IPS DF 19.7 (cell line): ENCODE measurements at regions not wholly inside any gene's neighbourhood (a gene's known extent, or its start where the extent isn't known, plus 50 kb on each side); places are given as distances from the start of the nearest gene placed in this dataset.
"Not testable (repeated sequence)": the region's sequence is repeated elsewhere in the genome, so short reads cannot be mapped to it uniquely, and the experiment has no call there.

ENCODE experiments used
- DNase-seq: peaks from one replicate; pipeline ENCODE4 v3.0.0-alpha.2; 2013; ENCODE audit warnings: low read depth, low spot score

GRCh38 chr13:42398533-42398932, 126.6 kb downstream of the AKAP11 start:
- no peak for DNase-seq

DNA sequence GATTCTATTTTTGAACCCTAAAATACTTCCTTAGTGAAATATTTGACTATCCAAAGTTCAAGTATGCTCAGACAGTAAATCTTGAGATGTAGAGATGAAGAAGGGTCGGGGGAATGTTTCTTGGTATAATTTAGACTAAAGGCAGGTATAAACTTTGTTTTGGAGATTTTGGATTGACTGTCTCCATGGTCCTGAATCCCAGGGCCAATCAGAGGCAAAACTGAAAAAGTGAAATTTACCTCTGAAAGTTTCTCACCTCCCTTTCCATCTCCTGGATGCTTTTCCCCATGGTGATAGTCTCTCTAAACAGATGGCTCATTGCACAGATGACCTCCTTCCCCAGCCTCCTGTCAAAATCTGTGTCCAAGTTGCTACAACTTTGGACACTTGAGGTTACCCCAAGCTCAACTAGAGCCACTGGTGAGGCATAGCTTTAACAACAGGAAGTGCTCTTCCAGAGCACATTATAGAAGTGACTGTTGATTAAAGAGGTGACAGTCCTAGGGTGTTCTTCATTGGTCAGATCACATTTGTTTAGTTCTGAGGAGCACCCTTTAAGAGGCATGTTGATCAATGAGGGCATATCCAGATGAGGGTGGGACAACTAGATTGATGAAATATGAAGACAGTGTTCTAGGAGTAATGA, 128.4 kb downstream of the AKAP11 start:
- no peak for DNase-seq

- DNase-seq, result no peak
These were observed 129.4 kb downstream of the AKAP11 start for GRCh38 chr13:42401376-42401775.

DNA sequence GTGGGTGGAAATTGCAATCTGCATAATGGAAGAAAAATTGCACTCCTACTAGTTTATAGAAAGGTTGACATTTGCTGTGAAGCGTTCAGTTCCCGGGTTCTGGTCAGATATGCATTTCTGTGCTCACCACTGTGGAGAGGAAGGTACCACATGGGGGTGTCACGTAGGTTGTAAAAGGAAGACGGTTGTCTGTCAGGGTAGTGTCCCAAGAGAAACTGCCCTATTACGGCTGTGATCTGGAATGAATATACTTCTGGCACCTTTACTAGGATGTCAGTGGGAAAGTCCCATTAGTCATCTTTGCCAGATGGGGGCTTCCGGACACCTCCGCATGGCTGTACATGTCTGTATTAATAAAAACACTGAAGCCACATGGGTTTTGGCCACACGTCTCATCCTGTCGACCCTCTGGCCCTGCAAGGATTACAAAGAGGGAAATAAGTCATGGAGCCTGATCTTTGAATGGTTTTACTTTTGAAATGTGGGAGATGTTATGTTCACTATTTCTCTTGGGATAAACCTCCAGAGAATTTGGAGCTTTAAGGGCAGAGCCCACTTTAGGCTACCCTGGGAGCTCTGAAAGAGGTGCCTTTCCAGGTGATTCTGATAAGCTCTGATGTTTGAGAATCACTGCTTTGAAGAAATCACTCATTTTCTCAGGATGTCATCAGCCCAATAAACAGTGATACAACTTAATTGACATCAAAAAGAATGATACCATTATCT, 133.9 kb downstream of the AKAP11 start:
- no peak for DNase-seq

DNA sequence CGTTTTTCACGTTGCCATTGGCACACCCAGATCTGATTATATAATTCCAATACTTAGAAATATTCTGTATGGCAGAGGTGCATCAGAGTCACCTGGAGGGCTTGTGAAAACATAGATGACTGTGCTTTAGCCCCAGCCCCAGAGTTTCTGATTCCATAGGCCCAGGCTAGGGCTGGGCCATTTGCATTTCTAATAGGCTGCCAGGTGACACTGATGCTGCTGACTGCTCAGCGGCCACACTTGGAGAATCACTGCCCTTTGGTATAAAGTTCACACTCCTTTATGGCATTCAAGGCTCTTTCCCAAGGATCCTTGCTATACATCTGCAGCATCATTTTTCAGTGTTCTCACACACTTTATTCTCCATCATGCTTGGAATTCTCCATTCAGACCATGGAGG, 137.1 kb downstream of the AKAP11 start:
- DNase-seq, result no peak

DNA sequence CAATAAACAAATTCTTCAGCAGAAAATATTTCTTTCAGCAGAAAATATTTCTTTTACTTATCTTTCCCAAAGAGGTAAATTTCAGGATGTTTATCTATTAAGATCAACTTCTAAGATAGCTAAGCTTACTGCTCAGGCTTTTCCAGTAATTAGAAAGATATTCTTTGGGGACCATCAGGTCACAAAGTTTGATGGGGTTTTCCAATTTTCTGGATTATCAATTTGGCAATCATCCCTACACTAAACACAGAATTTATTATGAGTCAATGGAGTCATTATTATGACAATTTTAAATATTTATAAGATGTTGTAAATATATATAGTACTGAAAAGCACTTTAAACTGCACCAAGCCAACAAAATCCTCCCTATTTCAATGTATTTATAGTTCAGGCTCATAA, 137.6 kb downstream of the AKAP11 start:
- DNase-seq, result no peak

DNA sequence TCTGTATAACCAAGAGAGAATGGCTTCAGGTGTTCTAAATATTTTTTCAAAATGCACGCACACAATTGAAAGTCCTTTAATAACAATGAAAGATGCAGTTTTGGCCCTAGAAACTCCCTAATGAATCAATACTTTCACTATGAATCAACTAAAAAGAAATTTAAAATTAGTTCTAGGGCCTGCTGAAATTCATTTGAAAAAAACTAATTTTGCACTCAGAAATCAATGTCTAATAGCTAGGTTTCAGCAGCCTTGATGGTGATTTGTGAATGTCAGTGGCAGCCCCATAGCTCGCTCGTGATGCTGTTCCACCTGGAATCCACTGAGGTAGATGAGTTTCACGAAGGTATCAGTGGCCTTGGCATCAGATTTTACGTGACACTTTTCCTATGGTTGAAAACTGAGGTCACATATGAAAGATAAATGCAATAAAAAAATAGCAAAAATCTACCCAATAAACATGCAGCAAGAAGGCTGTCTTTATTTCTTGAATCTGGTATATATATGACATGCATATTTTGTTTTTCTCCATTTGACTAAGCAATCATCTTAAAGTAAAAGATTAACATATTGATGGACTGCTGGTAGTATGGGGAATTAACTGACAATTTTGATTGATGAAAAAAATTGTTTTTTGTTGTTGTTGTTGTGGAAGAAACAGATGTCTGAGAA, 141.0 kb downstream of the AKAP11 start:
- no peak for DNase-seq

DNA sequence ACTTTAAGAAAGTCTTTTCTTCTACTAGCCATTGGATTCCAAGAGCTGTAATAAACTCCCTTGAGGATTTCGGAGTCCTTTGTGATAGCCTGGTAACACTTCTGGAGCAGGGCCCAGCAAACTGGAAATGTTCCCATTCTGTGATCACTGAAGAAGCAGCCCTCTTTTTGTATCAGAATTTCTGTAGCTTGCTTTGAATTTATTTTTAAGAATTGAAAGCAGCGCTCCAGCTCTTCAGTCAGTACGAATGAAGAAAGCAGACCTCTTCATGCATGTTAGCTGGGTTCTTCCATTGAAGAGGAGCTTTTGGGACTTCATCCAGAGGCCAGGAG, 141.5 kb downstream of the AKAP11 start:
- DNase-seq, result no peak

DNA sequence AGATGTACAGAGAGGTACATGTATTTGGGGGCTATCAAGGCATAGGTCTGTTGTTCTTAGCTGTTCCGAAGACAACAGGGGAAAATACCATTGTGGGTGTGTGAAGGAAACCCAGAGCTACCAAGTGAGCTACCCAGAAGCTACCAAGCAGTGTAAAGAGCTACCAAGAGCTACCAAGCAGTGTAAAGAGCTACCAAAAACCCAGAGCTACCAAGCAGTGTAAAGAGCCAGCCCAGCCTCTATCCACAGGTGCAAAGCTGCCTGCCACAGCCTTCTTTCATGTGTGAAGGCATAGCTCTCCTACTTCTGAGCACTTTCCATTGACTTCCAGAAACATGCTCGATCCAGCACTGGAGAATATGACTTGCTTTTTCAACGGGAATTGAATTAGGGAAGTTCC, 145.7 kb downstream of the AKAP11 start:
- DNase-seq, result no peak

GRCh38 chr13:42418184-42418583, 146.2 kb downstream of the AKAP11 start:
- DNase-seq, result no peak

DNA sequence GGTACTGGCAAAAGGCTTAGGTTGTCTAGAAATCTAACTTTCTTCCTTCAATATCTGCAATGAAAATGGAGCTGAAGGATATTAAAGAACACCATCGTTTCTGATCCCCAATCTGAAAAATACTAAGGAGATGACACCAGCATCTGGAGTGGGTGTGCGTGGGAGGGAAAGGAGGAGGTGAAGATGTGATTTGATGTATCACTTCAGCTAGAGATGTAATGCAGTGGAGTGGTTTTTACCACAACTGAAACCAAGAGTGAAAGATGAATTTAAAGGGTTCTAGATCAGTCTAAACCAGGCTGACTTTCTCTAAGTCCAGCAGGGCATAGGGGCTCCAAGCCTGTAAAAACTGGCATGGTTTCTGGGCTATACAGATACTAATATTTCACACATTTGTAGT, 148.4 kb downstream of the AKAP11 start:
- no peak for DNase-seq

- DNase-seq, result no peak
These were observed 150.7 kb downstream of the AKAP11 start for GRCh38 chr13:42422681-42423080.

DNA sequence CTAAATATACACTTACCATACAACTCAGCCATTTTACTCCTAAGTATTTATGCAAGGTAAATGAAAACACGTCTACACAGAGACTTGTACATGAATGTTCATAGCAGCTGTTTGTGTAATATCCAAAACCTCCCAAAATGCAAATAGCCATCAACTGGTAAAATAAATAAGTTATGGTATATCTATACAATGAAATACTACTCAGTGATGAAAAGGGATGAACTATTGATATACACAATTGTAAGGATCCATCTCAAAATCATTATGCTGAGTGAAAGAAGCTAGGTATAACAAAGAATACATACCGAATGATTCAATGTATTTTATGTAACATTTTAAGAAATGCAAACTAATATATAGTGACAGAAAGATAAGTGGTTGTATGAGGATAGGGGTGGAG, 149.8 kb upstream of the TNFSF11 start:
- DNase-seq, result no peak

DNA sequence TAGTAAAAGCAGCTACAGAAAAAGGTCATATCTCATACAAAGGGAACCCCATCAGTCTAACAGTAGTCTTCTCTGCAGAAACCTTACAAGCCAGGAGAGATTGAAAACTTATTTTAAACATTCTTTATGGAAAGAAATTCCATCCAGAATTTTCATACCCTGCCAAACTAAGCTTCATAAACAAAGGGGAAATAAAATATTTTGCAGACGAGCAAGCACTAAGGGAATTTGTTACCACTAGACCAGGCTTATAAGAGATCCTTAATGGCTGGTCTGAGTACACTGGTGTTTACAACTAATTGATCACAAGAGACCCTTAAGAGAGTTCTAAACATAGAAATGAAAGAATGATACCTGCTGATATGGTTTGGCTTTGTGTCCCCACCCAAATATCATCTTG, 128.6 kb upstream of the TNFSF11 start:
- no peak for DNase-seq

DNA sequence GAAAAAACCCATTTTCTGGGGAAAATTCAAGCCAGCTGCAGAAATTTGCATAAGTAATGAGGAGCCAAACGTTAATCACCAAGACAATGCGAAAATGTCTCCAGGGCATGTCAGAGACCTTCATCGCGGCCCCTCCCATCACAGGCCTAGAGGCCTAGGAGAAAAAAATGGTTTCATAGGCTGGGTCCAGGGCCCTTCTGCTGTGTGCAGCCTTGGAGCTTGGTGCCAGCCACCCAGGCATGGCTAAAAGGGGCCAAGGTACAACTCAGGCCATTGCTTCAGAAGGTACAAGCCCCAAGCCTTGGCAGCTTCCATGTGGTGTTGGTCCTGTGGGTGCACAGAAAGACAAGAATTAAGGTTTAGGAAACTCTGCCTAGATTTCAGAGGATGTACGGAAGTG, 127.4 kb upstream of the TNFSF11 start:
- not testable (repeated sequence) for DNase-seq

- DNase-seq, result no peak
These were observed 120.8 kb upstream of the TNFSF11 start for GRCh38 chr13:42453091-42453645.

DNA sequence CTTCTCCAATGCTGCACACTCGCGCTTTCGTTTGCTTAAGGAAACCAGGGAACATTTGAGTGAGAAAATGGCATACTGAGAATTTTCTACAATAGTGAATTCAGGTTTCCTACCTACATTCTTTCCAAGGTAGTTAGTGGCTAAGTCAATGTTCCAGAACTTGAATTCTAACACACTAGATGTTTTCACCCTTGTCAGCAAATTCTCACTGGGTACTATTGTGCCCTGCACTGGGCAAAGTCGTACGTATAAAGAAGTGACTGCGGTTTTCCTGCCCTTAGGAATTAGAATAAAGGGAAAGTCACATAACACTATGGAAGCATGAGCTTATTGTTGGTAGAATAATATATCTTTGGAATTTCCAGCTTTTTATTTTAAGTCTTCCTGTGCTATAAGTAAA, 119.2 kb upstream of the TNFSF11 start:
- DNase-seq, result no peak

- DNase-seq, result no peak
These were observed 115.8 kb upstream of the TNFSF11 start for GRCh38 chr13:42458193-42458592.

GRCh38 chr13:42466123-42466522, 107.8 kb upstream of the TNFSF11 start:
- no peak for DNase-seq

GRCh38 chr13:42466609-42467008, 107.3 kb upstream of the TNFSF11 start:
- DNase-seq, result no peak

GRCh38 chr13:42474954-42475353, 99.0 kb upstream of the TNFSF11 start:
- no peak for DNase-seq

DNA sequence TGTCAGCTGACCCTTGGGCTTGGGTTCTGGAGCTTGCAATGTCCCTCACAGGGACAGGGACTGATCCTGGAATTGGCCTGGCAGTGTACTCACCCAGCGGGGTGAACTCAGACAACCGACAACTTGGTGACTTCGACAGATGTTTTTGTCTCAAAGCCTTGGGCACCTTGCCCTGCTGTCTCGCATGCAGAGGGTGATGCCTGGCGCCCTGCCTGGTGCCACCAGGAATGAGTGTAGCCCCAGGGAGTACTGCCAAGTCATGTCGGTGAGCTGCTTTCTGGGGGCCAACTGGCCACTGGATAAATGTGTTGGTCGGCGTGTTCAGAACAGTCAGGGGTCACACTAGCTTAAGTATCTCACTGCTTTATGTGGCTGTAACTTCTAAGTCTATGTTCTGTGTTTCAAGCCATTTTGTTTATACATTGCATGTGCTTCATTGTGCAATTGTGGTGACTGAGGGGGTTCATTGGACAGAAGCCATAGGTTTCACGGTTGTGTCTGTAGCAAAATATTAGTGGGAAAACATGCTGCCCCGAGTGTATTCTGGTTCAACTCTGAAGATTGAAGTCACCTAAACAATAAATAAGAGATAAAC, 96.3 kb upstream of the TNFSF11 start:
- DNase-seq, result no peak
